Neuron (in vitro differentiated cells): ENCODE measurements at regions not wholly inside any gene's neighbourhood (a gene's known extent, or its start where the extent isn't known, plus 50 kb on each side); places are given as distances from the start of the nearest gene placed in this dataset.

Experiments
- H2AFZ ChIP-seq: one replicate; pipeline ENCODE4 v1.6.1; 2013; ENCODE audit warnings: low read depth, mild to moderate bottlenecking, inconsistent platforms, low read length, moderate library complexity
- H3K27me3 ChIP-seq: one replicate; pipeline ENCODE4 v1.6.1; 2013; ENCODE audit warnings: low read length; ENCODE audit not compliant: insufficient read depth
- H3K36me3 ChIP-seq: one replicate; pipeline ENCODE4 v1.6.1; 2013; ENCODE audit warnings: low read length; ENCODE audit not compliant: insufficient read depth
- H3K4me1 ChIP-seq: one replicate; pipeline ENCODE4 v1.6.1; 2013; ENCODE audit warnings: low read length; ENCODE audit not compliant: insufficient read depth
- H3K4me3 ChIP-seq: 2 replicates; pipeline ENCODE4 v1.5.1; 2013; ENCODE audit warnings: mild to moderate bottlenecking, low read length, moderate library complexity
- H3K9me3 ChIP-seq: one replicate; pipeline ENCODE4 v1.6.1; 2013; ENCODE audit warnings: low read length

GRCh38 chr10:78762086-78762630 lies 306.6 kb upstream of the ZMIZ1 start:
- Histone ChIP-seq H3K4me3 (no peak overlapping the region), H2AFZ (no peak overlapping the region), H3K27me3 (peaks cover 3% of the 10 kb centered on the region), H3K36me3 (no peaks in the 10 kb centered on the region), H3K9me3 (no peaks in the 10 kb centered on the region), H3K4me1 (peaks cover 21% of the 10 kb centered on the region)

- peaks cover 3% of the 10 kb centered on the region for H3K27me3 ChIP-seq
- H3K9me3 ChIP-seq = no peaks in the 10 kb centered on the region
- H3K4me3 ChIP-seq = no peak overlapping the region
- H3K36me3 ChIP-seq = no peaks in the 10 kb centered on the region
- H3K4me1 ChIP-seq = peaks cover 14% of the 10 kb centered on the region
- H2AFZ ChIP-seq = no peak overlapping the region
These were observed 305.5 kb upstream of the ZMIZ1 start for GRCh38 chr10:78763234-78763633.

- H3K36me3 ChIP-seq = no peaks in the 10 kb centered on the region
- no peaks in the 10 kb centered on the region for H3K9me3 ChIP-seq
- H2AFZ ChIP-seq = no peak overlapping the region
- H3K4me1 ChIP-seq = peaks cover 18% of the 10 kb centered on the region
- H3K27me3 ChIP-seq = peaks cover 3% of the 10 kb centered on the region
- no peak overlapping the region for H3K4me3 ChIP-seq
These were observed 304.9 kb upstream of the ZMIZ1 start for GRCh38 chr10:78763651-78764395.

- H3K4me3 ChIP-seq = no peak overlapping the region
- H3K4me1 ChIP-seq = peaks cover 20% of the 10 kb centered on the region
- no peaks in the 10 kb centered on the region for H3K9me3 ChIP-seq
- H2AFZ ChIP-seq = no peak overlapping the region
- H3K36me3 ChIP-seq = no peaks in the 10 kb centered on the region
- peaks cover 3% of the 10 kb centered on the region for H3K27me3 ChIP-seq
These were observed 304.3 kb upstream of the ZMIZ1 start for GRCh38 chr10:78764436-78764835.

GRCh38 chr10:78764846-78765430 lies 303.8 kb upstream of the ZMIZ1 start:
- no peaks in the 10 kb centered on the region for H3K9me3 ChIP-seq
- no peak overlapping the region for H3K4me3 ChIP-seq
- peaks cover 20% of the 10 kb centered on the region for H3K4me1 ChIP-seq
- peaks cover 3% of the 10 kb centered on the region for H3K27me3 ChIP-seq
- no peak overlapping the region for H2AFZ ChIP-seq
- no peaks in the 10 kb centered on the region for H3K36me3 ChIP-seq

GRCh38 chr10:78765726-78766335 lies 302.9 kb upstream of the ZMIZ1 start:
- Histone ChIP-seq H3K4me3 (no peak overlapping the region), H3K9me3 (no peaks in the 10 kb centered on the region), H3K27me3 (no peaks in the 10 kb centered on the region), H3K36me3 (no peaks in the 10 kb centered on the region), H2AFZ (no peak overlapping the region), H3K4me1 (peaks cover 20% of the 10 kb centered on the region)

- H3K4me3 ChIP-seq = no peak overlapping the region
- no peak overlapping the region for H2AFZ ChIP-seq
- H3K4me1 ChIP-seq = peaks cover 20% of the 10 kb centered on the region
- H3K27me3 ChIP-seq = no peaks in the 10 kb centered on the region
- no peaks in the 10 kb centered on the region for H3K9me3 ChIP-seq
- H3K36me3 ChIP-seq = no peaks in the 10 kb centered on the region
These were observed 302.2 kb upstream of the ZMIZ1 start for GRCh38 chr10:78766603-78767002.

GRCh38 chr10:78768041-78768835 lies 300.5 kb upstream of the ZMIZ1 start:
- H3K27me3 ChIP-seq = no peaks in the 10 kb centered on the region
- H3K4me1 ChIP-seq = peaks cover 20% of the 10 kb centered on the region
- H3K36me3 ChIP-seq = no peaks in the 10 kb centered on the region
- no peaks in the 10 kb centered on the region for H3K9me3 ChIP-seq
- no peak overlapping the region for H3K4me3 ChIP-seq
- no peak overlapping the region for H2AFZ ChIP-seq

GRCh38 chr10:78768876-78769275 lies 299.9 kb upstream of the ZMIZ1 start:
- Histone ChIP-seq H2AFZ (no peak overlapping the region), H3K4me3 (no peak overlapping the region), H3K9me3 (no peaks in the 10 kb centered on the region), H3K36me3 (no peaks in the 10 kb centered on the region), H3K27me3 (no peaks in the 10 kb centered on the region), H3K4me1 (peaks cover 20% of the 10 kb centered on the region)

GRCh38 chr10:78769526-78769925 lies 299.2 kb upstream of the ZMIZ1 start:
- Histone ChIP-seq H3K9me3 (no peaks in the 10 kb centered on the region), H2AFZ (no peak overlapping the region), H3K4me1 (peaks cover 19% of the 10 kb centered on the region), H3K36me3 (no peaks in the 10 kb centered on the region), H3K4me3 (no peak overlapping the region), H3K27me3 (no peaks in the 10 kb centered on the region)

GRCh38 chr10:78770167-78771090 lies 298.3 kb upstream of the ZMIZ1 start:
- no peaks in the 10 kb centered on the region for H3K27me3 ChIP-seq
- H3K4me3 ChIP-seq = no peak overlapping the region
- H3K4me1 ChIP-seq = peaks cover 22% of the 10 kb centered on the region
- H3K9me3 ChIP-seq = no peaks in the 10 kb centered on the region
- H3K36me3 ChIP-seq = no peaks in the 10 kb centered on the region
- no peak overlapping the region for H2AFZ ChIP-seq

- Histone ChIP-seq H2AFZ (no peak overlapping the region), H3K27me3 (no peaks in the 10 kb centered on the region), H3K4me1 (peaks cover 16% of the 10 kb centered on the region), H3K4me3 (no peak overlapping the region), H3K9me3 (no peaks in the 10 kb centered on the region), H3K36me3 (no peaks in the 10 kb centered on the region)
These were observed 297.5 kb upstream of the ZMIZ1 start for GRCh38 chr10:78771260-78771659.
